H1 (cell line): ENCODE measurements at regions not wholly inside any gene's neighbourhood (a gene's known extent, or its start where the extent isn't known, plus 50 kb on each side); places are given as distances from the start of the nearest gene placed in this dataset.

Experiments used
- CHD7 ChIP-seq: fragments of 300-600 bp; sonication (generic); IDR thresholded peaks from 2 replicates; pipeline ENCODE4 v1.7.1; 2012; ENCODE audit warnings: low read length, moderate library complexity, mild to moderate bottlenecking, inconsistent platforms; ENCODE audit not compliant: insufficient replicate concordance
- FOSL1 ChIP-seq: IDR thresholded peaks from 2 replicates; pipeline ENCODE4 v1.6.1; 2011; ENCODE audit warnings: mild to moderate bottlenecking, low read depth, low read length, moderate library complexity; ENCODE audit not compliant: insufficient read depth
- POLR2A ChIP-seq, 2 experiments: IDR thresholded peaks; 1 replicate in 1 of 2; 2 replicates in 1 of 2; pipeline ENCODE4 v1.6.1; 2011; ENCODE audit warnings: low read depth in 2 of 2, low read length in 2 of 2, mild to moderate bottlenecking in 2 of 2; ENCODE audit errors: control extremely low read depth in 1 of 2
- TAF7 ChIP-seq: optimal IDR thresholded peaks from 2 replicates; pipeline ENCODE3; 2011; ENCODE audit warnings: low read depth, mild to moderate bottlenecking, inconsistent platforms, low read length, moderate library complexity, borderline replicate concordance

GRCh38 chr14:27845241-27845850 lies 921.2 kb upstream of the FOXG1 start (continued):
- no peak for TF ChIP-seq CHD7
- TF ChIP-seq TAF7 = no peak
- TF ChIP-seq POLR2A (IDR thresholded peaks at IDR 0.05; ENCODE audit: control extremely low read depth in 1 of 2, low read depth in 2 of 2, low read length in 2 of 2) = no peak
- no peak for TF ChIP-seq FOSL1
